ENCODE measurements at regions not wholly inside any gene's neighbourhood (a gene's known extent, or its start where the extent isn't known, plus 50 kb on each side); places are given as distances from the start of the nearest gene placed in this dataset.

DNA sequence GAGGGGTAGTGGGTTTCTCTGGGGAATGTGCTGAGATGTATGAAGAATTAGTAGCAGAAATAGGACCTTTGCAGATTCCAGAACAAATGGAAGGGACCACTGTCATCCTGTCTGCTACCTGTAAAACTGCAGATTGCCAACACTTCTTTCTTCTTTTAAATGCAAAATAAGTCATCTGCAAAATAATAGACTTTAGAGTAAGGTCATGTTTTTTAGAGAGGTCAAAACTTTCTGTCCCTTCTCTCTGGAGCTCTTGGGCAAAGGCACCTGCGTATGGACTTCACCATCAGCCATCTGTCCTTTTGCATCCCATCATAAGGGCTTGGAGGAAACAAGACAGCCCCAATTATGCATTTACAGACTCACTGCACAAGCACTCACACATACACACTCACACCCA lies 121.1 kb upstream of the PPARGC1A start:
- TF ChIP-seq, protein P1, sequence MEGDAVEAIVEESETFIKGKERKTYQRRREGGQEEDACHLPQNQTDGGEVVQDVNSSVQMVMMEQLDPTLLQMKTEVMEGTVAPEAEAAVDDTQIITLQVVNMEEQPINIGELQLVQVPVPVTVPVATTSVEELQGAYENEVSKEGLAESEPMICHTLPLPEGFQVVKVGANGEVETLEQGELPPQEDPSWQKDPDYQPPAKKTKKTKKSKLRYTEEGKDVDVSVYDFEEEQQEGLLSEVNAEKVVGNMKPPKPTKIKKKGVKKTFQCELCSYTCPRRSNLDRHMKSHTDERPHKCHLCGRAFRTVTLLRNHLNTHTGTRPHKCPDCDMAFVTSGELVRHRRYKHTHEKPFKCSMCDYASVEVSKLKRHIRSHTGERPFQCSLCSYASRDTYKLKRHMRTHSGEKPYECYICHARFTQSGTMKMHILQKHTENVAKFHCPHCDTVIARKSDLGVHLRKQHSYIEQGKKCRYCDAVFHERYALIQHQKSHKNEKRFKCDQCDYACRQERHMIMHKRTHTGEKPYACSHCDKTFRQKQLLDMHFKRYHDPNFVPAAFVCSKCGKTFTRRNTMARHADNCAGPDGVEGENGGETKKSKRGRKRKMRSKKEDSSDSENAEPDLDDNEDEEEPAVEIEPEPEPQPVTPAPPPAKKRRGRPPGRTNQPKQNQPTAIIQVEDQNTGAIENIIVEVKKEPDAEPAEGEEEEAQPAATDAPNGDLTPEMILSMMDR (IDR thresholded peaks at IDR 0.05; ENCODE audit: low read depth, low read length), result no peak
- H3K4me3 ChIP-seq (replicated peaks in 1 of 2; ENCODE audit: low read depth in 2 of 2, low read length in 2 of 2), result no peak overlapping the region
- no peak for DNase-seq (ENCODE audit: low read depth in 2 of 2)

DNA sequence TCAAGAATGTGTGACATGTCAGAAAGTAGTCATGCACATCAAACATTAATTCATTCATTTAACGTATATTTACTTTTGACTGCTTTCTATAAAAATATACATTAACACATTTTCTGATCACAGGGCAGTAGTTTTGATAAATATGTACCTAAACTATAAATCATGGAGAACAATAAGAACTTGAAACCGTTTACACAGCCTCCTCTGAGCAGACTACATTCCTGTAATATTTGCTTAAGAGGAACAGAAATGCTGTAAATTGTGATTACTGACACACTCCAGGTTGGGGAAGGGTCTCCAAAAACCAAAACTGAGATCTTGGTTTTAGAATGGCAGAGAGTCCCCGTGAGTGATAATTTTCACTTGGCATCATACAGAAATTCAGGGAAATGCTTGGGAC lies 120.7 kb upstream of the PPARGC1A start:
- TF ChIP-seq, protein P1 (IDR thresholded peaks at IDR 0.05; ENCODE audit: low read depth, low read length), result no peak
- no peak overlapping the region for H3K4me3 ChIP-seq (replicated peaks in 1 of 2; ENCODE audit: low read depth in 2 of 2, low read length in 2 of 2)
- no peak for DNase-seq (ENCODE audit: low read depth in 2 of 2)

DNA sequence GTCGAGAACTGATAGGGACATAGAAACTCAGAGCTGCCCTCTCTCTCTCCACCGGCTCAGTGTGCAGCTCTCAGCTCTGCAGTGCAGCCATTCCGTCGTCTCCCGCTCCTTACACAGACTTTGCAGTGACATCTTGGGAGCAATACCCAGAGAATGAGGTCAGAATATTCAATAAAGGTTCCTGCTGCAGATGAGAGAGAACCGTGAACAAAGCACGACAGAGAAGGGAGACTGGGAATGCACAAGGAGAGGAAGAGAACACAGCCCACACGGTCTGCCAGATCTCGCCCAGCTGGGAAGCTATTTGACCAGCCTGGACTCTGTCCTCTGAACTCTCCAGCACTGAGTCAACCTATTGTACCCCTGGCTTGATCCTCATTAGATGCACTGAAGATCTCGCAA lies 118.0 kb upstream of the PPARGC1A start:
- DNase-seq (ENCODE audit: low read depth in 2 of 2), result no peak
- TF ChIP-seq, protein P1 (IDR thresholded peaks at IDR 0.05; ENCODE audit: low read depth, low read length), result no peak
- H3K4me3 ChIP-seq (replicated peaks in 1 of 2; ENCODE audit: low read depth in 2 of 2, low read length in 2 of 2), result no peak overlapping the region

DNA sequence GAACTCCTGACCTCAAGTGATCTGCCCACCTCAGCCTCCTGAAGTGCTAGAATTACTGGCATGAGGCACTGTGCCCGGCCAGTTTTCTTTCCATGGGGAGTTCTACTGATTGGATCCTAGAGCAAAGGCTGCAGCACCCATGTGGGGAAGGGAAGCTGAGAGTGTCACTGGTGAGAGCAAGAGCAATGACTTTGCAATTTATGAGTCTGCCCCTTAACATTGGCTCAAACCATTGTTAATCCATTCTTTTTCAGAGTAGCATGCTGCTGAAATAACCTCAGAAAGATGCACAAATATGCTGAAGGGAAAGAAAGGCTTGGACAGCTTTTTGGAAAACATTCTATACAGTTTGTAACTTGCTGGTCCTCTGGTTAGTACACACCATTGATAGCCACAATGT lies 116.4 kb upstream of the PPARGC1A start:
- no peak for DNase-seq (ENCODE audit: low read depth in 2 of 2)
- TF ChIP-seq, protein P1 (IDR thresholded peaks at IDR 0.05; ENCODE audit: low read depth, low read length), result no peak
- H3K4me3 ChIP-seq (replicated peaks in 1 of 2; ENCODE audit: low read depth in 2 of 2, low read length in 2 of 2), result no peak overlapping the region

DNA sequence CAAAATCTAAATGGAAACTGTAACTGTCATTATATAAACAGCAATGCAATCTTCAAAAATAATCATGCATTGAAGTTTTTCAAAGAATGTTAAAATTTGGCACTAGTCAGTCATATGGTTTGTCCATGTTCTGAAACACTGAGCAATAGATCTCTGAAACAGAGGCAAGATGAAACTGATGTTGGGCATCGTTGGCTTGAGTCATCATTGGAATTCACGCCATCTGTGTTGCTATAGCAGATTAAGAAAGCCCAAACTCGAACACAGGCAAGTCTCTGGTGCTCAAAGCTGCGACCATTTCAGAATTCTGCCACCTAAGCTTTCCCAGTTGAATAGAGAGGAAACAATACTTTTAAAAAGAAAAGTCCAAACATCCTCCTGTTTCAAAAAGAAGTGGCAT lies 114.1 kb upstream of the PPARGC1A start:
- TF ChIP-seq, protein P1 (IDR thresholded peaks at IDR 0.05; ENCODE audit: low read depth, low read length), result no peak
- no peak overlapping the region for H3K4me3 ChIP-seq (replicated peaks in 1 of 2; ENCODE audit: low read depth in 2 of 2, low read length in 2 of 2)
- peak in 1 of 2 donors; percentile 22 for DNase-seq (ENCODE audit: low read depth in 2 of 2)

DNA sequence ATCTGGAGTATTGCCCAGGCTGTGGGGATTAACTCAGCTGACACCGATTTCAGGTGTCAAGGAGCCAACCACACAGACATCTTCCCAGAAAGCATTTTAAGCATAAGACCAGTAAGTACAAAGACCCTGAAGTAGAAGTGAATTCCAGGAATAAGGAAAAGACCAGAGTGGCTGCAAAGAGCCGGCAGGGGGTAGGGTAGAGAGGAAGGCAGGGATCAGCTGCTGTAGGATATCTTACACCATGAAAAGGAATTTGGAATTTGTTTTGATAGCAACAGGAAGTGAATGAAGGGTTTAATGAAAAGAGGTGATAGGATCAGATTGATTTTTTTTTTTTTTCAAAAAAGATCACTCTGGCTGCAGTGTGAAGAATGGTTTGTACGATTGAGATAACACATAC lies 113.6 kb upstream of the PPARGC1A start:
- H3K4me3 ChIP-seq (replicated peaks in 1 of 2; ENCODE audit: low read depth in 2 of 2, low read length in 2 of 2), result no peak overlapping the region
- TF ChIP-seq, protein P1 (IDR thresholded peaks at IDR 0.05; ENCODE audit: low read depth, low read length), result peak; percentile 9
- no peak for DNase-seq (ENCODE audit: low read depth in 2 of 2)

DNA sequence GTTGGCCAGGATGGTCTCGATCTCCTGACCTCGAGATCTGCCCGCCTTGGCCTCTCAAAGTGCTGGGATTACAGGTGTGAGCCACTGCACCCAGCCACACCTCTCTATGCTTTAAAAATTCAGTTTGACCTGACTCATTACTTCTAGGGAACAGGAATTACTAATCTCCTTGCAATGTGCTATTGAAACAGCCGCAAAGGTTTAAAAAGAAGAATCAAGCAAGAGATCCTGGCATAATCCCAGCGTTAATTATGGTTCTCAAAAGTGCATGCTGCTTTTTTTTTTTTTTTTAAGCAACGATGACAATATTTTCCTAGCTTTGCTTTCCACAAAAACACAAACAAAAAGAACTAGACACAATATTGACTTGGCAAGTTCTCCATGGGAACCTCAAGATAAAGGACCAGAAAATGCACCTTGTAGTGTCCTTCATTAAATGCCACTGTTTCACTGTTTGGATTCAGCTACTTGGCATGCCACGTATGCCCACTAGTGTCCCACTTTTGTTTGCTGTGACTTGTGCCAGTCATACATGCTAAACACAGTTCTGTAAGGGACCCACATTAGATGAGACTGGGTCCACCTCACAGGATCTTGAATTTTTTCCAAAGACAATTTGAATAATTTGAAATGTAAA lies 112.6 kb upstream of the PPARGC1A start:
- peak in 1 of 2 donors; percentile 45 for DNase-seq (ENCODE audit: low read depth in 2 of 2)
- TF ChIP-seq, protein P1 (IDR thresholded peaks at IDR 0.05; ENCODE audit: low read depth, low read length), result no peak
- H3K4me3 ChIP-seq (replicated peaks in 1 of 2; ENCODE audit: low read depth in 2 of 2, low read length in 2 of 2), result no peak overlapping the region

Data from cardiac fibroblast (primary cell).